ENCODE measurements at regions not wholly inside any gene's neighbourhood (a gene's known extent, or its start where the extent isn't known, plus 50 kb on each side); places are given as distances from the start of the nearest gene placed in this dataset.
A peak's percentile ranks its signal among the peaks of the same experiment; 100 is the strongest.
"Not testable (repeated sequence)": the region's sequence is repeated elsewhere in the genome, so short reads cannot be mapped to it uniquely, and the experiment has no call there.

GRCh38 chr11:22115470-22116029, 77.3 kb upstream of the ANO5 start:
- no peak for TF ChIP-seq CTCF (IDR thresholded peaks at IDR 0.05; ENCODE audit: low read depth, low read length, missing control alignments)
- no peak overlapping the region for H3K4me3 ChIP-seq (ENCODE audit: low read depth, low read length)
- DNase-seq (ENCODE audit: low read depth): no peak

- not testable (repeated sequence) for H3K4me3 ChIP-seq (ENCODE audit: low read depth, low read length)
Observed at GRCh38 chr11:22127981-22128380, 64.9 kb upstream of the ANO5 start.

GRCh38 chr11:22130462-22131053, 62.3 kb upstream of the ANO5 start:
- no peak for DNase-seq (ENCODE audit: low read depth)

More at GRCh38 chr11:22127981-22128380, 64.9 kb upstream of the ANO5 start:
- DNase-seq (ENCODE audit: low read depth): not testable (repeated sequence)

GRCh38 chr11:22133776-22134175, 59.1 kb upstream of the ANO5 start:
- no peak for DNase-seq (ENCODE audit: low read depth)
- TF ChIP-seq CTCF (IDR thresholded peaks at IDR 0.05; ENCODE audit: low read depth, low read length, missing control alignments): no peak
- H3K4me3 ChIP-seq (ENCODE audit: low read depth, low read length): no peak overlapping the region

More at GRCh38 chr11:22130462-22131053, 62.3 kb upstream of the ANO5 start:
- peak; percentile 55 for TF ChIP-seq CTCF (IDR thresholded peaks at IDR 0.05; ENCODE audit: low read depth, low read length, missing control alignments)
- H3K4me3 ChIP-seq (ENCODE audit: low read depth, low read length): no peak overlapping the region

- no peak for DNase-seq (ENCODE audit: low read depth)
- H3K4me3 ChIP-seq (ENCODE audit: low read depth, low read length): no peak overlapping the region
- no peak for TF ChIP-seq CTCF (IDR thresholded peaks at IDR 0.05; ENCODE audit: low read depth, low read length, missing control alignments)
Observed at GRCh38 chr11:22138264-22138663, 54.6 kb upstream of the ANO5 start.

All from GM12864 (cell line).